HG02763 (cell line): ENCODE measurements at regions not wholly inside any gene's neighbourhood (a gene's known extent, or its start where the extent isn't known, plus 50 kb on each side); places are given as distances from the start of the nearest gene placed in this dataset.

ENCODE experiments used
- ATAC-seq: cut with Tn5 transposase; IDR thresholded peaks from one replicate; pipeline ENCODE4 v1.9.1; 2021; ENCODE audit warnings: mild to moderate bottlenecking, moderate library complexity; ENCODE audit not compliant: unreplicated experiment

DNA sequence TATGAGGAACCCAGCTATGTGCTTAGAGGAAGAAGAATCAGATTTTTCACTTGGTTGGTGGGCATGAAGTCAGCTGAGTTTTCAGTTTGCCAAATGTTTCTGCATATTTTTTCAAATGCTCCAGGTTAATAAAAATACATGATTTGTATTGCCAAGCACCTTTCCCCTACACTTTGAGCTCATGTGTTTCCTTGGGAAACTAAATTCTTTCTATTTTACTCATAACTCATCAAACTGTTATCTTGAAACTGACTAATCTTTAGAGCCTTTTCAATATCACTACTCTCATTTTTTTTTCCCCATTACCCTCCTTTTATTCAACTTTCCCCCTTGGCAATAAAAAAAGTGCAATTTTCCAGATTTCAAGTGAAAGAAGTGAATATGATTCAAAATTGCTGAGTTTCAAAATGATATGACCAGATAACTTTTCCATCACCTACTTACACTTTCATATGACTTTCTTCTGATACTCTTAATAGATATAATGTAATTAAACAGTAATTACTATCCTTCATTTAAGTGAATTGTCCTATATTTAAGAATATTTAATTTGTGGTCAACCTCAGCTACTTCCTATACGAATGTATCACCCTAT, 91.9 kb upstream of the SOX6 start:
- ATAC-seq, result no peak

- ATAC-seq, result no peak
Observed at GRCh38 chr11:16441461-16441860, 85.1 kb upstream of the SOX6 start.

DNA sequence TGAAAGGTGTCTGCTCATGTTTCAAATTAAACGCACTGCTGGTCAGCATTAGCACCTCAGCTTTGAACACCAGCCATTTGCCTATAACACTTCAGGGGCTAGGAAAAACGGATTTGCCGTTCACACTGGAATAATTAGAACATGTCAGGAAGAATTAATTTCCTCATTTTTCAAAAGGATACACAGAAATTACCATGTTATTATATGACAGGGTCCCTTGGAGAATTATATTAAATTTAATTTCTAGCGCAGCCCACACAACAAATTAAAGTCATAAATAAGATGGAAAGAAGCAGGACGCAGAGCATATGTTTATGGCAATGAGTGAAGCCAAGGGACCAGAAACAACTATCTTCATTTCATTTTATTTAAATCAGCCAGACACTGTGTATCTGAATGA, 83.8 kb upstream of the SOX6 start:
- no peak for ATAC-seq

DNA sequence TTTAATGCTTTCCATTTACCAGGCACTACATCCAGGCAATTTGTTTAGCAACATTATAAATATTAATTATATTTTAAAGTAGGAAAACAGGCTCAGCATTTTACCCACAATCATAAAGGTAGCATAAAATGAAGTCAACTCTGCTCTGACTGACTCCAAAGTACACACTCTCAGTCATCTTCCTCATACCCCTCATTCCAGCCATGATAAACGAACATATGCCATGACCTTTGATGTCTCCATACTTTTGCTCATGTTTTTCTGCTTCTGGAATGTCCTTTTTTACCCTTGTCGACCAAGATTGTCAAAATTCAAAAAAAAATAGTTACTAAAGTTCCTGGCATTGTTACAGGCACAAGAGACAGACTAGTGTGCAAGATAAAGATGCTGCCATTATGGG, 77.7 kb upstream of the SOX6 start:
- no peak for ATAC-seq

- no peak for ATAC-seq
Observed at GRCh38 chr11:16430674-16431073, 74.3 kb upstream of the SOX6 start.

DNA sequence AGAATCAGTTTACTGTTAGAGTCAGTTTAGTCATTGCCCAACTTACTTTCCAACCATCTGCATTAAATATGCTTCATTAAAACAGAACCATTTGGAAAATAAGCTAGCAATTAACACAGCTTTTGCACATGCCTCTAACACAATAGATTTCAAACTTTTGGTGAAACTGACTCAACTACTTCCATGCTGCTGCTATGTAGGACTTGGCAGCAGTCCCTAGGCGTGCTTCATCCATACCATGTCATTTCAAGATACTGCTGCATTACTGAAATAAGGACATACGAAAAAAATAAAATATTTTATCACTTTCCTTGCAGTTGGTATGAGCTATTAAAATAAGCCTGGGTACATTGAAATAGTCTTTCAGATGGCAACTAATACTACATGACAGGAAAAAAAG, 65.5 kb upstream of the SOX6 start:
- ATAC-seq, result no peak

DNA sequence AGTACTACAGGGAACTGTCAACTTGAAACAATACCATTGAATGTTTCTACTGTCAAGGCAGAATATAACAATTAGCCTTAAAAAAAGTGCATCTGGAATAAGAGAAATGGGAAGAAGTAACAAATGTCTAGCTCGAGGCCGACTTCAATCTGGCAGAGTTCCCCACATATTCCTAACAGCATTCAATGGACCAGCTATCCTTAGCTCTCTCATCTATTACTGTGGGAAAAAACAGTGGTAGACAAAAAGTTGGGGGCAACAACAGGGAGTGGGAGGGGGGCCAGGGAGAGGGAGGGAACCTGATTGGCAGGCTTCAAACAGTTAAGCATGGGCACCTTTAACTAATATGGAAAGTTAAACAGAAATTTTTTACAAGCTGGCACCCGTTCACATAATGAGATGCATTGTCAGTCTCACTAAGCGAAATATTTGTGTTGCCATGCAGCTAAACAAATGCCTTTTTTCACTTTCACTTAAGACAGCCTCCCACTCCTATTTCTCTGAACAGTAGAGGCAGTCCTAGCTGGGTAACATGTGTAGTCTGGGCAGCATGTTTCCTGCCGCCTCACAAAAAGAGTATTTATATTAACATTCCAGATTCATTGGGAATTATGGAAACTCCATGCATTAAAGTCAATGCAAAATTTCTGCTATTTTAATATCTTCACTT, 62.2 kb upstream of the SOX6 start:
- no peak for ATAC-seq

GRCh38 chr11:16412525-16413172, 56.3 kb upstream of the SOX6 start:
- ATAC-seq, result peak; percentile 74

- no peak for ATAC-seq
Observed at GRCh38 chr11:16410479-16410878, 54.1 kb upstream of the SOX6 start.

DNA sequence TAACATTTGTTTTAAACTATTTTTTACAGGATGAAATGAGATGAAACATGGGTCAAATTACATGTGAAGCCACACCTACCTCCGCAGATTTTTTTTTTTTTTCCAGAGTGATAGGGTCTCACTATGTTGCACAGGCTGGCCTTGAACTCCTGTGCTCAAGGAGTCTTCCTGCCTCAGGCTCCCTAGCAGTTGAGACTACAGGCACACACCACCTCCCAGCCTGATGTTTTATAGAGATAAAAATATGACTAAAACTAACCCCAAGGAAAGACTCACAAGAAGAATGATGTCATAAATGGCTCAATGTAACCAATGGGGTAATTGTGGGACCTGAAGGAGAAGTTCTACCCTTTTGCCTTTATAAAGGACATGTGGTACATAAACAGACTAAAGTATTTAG, 52.3 kb upstream of the SOX6 start:
- no peak for ATAC-seq

DNA sequence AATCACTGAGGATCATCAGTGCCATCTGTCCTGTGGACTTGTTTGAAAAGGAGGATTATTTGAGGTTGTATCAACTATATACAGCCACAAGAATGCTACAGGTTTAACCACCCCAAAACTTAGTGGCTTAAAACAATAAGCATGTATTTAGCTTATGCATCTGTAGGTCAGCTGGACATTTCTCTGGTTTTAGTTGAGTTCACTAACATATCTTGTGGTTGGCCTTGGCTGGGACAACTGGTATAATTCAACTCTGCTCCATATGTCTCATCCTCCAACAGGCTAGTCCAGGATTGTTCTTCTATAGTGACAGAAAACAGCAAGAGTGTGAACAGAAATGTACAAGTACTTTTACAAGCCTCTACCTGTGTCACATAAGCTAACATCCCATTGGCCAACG, 49.9 kb upstream of the SOX6 start:
- ATAC-seq, result no peak
